ENCODE measurements at regions not wholly inside any gene's neighbourhood (a gene's known extent, or its start where the extent isn't known, plus 50 kb on each side); places are given as distances from the start of the nearest gene placed in this dataset.

DNA sequence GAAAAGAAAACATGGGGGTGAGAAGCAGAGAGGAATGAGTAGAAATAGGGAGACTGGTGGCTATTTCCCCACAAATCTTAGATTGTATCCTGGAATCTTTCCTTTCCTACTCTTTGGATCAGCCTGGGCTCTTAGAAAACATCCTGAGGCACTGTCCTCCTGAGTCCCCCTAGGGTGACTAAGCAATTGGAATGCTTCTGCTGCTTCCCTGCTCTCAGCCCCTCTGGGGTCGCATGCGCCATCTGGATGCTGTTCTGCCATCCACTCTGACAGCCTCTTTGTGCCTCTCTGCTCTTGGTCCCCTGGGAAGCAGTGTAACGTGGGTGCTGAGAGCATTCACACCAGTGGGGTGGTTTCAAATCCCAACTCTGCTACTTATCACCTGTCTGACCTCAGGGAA lies 443.0 kb downstream of the SIPA1L2 start (continued):
- TF ChIP-seq, protein P1, sequence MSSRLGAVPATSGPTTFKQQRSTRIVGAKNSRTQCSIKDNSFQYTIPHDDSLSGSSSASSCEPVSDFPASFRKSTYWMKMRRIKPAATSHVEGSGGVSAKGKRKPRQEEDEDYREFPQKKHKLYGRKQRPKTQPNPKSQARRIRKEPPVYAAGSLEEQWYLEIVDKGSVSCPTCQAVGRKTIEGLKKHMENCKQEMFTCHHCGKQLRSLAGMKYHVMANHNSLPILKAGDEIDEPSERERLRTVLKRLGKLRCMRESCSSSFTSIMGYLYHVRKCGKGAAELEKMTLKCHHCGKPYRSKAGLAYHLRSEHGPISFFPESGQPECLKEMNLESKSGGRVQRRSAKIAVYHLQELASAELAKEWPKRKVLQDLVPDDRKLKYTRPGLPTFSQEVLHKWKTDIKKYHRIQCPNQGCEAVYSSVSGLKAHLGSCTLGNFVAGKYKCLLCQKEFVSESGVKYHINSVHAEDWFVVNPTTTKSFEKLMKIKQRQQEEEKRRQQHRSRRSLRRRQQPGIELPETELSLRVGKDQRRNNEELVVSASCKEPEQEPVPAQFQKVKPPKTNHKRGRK (tag; IDR thresholded peaks at IDR 0.05) = no peak
- TF ChIP-seq ESRRB (CRISPR knock-in tag; IDR thresholded peaks at IDR 0.05; ENCODE audit: borderline replicate concordance) (no peak), BDP1 (IDR thresholded peaks at IDR 0.05; ENCODE audit: insufficient read depth, insufficient read length) (no peak)

DNA sequence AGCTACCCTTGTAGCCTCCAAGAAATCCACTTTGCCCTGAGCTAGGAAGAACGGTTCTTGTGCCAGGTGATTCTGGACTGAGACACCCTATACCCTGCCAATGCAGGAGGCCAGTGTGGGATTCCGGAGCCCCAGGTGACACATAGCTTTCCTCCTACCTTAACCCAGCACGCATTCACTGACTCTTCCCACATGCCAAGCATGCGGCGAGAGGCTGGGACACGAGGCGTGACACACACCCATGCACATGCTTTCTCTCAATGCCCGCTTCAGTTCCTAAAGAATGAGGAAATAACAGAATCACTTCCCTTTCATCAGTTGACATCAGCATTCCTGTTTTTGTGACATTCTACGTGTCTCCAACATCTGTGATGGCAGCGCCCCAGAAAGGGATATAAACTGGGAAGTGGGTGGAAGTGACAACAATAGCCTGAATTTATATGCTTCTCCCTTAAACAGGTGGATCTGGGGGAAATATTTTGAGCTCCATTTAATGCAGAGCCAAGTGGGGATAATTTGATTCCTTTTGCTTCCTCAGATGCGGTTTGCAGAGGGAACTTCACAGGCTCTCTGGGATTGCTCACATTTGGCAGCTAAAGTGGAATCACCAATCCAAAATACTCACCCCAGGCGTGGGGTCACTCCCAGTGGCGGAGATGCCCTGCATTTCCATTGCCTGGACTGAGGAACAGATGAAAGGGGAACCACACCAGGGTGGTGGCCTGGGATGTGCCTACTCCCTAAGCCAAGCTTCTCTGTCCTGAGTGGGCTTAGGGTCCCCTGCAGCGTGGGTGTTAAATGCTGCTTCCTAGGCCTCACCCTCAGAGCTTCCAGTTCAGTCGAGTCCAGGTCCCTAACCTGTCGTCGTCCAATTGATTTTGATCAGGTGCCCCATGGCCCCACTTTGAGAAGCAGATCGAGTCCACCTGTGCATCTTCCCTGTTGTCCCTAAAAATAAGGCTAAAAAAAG lies 445.1 kb downstream of the SIPA1L2 start:
- no peak for DNase-seq (ENCODE audit: extremely low read depth in 1 of 4, low spot score in 3 of 4)
- ChIA-PET CTCF (ENCODE audit: low intra/inter-chr PET ratio) (no interaction called here), POLR2A (no interaction called here)
- ATAC-seq = no peak
- Histone ChIP-seq H3K79me2 (ENCODE audit: control insufficient read depth, insufficient read depth, low read length) (no peaks in the 10 kb centered on the region), H3K9me3 (replicated peaks; ENCODE audit: control insufficient read depth, insufficient read depth, low read depth, low read length) (no peaks in the 10 kb centered on the region), H3K27ac (ENCODE audit: extremely low read depth, low read depth, low read length) (no peak overlapping the region), H3K4me1 (replicated peaks in 1 of 2; ENCODE audit: control insufficient read depth in 2 of 2, insufficient read depth in 2 of 2, low read length in 2 of 2) (no peaks in the 10 kb centered on the region), H3K27me3 (ENCODE audit: control insufficient read depth in 2 of 2, insufficient read depth in 2 of 2, low read length in 2 of 2) (no peaks in the 10 kb centered on the region), H2AFZ (ENCODE audit: low read depth, low read length) (no peak overlapping the region), H3K4me3 (no peak overlapping the region), H4K20me1 (replicated peaks; ENCODE audit: control insufficient read depth, insufficient read depth, low read length) (no peaks in the 10 kb centered on the region), H3K4me2 (ENCODE audit: insufficient read depth, low read length) (no peak overlapping the region), H3K9me1 (ENCODE audit: control insufficient read depth, insufficient read depth, low read length) (no peaks in the 10 kb centered on the region), H3K36me3 (ENCODE audit: control insufficient read depth, insufficient read depth, low read length) (no peaks in the 10 kb centered on the region), H3K9ac (ENCODE audit: insufficient read depth in 1 of 2, low read depth in 2 of 2, low read length in 2 of 2) (no peak overlapping the region)
- intact Hi-C loops (cut with micrococcal nuclease) = no loop called here
- no TSS peak for BruUV-seq (replicated peaks)
- no peak for FAIRE-seq
- in situ Hi-C loops (cut with MboI) = no loop called here
- under 1% methylated on average over 18 of the region's 18 CpGs for WGBS (ENCODE audit: insufficient coverage, low coverage, missing lambda C conversion rate)
- no peak for TF ChIP-seq LEF1 (IDR thresholded peaks at IDR 0.05)
- TF ChIP-seq, protein P2, sequence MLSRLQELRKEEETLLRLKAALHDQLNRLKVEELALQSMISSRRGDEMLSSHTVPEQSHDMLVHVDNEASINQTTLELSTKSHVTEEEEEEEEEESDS (CRISPR knock-in tag; IDR thresholded peaks at IDR 0.05) = no peak
- TF ChIP-seq, protein P3, sequence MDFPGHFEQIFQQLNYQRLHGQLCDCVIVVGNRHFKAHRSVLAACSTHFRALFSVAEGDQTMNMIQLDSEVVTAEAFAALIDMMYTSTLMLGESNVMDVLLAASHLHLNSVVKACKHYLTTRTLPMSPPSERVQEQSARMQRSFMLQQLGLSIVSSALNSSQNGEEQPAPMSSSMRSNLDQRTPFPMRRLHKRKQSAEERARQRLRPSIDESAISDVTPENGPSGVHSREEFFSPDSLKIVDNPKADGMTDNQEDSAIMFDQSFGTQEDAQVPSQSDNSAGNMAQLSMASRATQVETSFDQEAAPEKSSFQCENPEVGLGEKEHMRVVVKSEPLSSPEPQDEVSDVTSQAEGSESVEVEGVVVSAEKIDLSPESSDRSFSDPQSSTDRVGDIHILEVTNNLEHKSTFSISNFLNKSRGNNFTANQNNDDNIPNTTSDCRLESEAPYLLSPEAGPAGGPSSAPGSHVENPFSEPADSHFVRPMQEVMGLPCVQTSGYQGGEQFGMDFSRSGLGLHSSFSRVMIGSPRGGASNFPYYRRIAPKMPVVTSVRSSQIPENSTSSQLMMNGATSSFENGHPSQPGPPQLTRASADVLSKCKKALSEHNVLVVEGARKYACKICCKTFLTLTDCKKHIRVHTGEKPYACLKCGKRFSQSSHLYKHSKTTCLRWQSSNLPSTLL (IDR thresholded peaks at IDR 0.05) = no peak
- TF ChIP-seq ZNF146 (CRISPR knock-in tag; IDR thresholded peaks at IDR 0.05; ENCODE audit: unreplicated experiment) = no peak
- no peak for TF ChIP-seq FIP1L1 (IDR thresholded peaks at IDR 0.05; ENCODE audit: low read depth, low read length, poor library complexity, severe bottlenecking)
- no peak for TF ChIP-seq ZFP1 (CRISPR knock-in tag; IDR thresholded peaks at IDR 0.05)
- TF ChIP-seq TSC22D4 (tag; IDR thresholded peaks at IDR 0.05) = no peak
- TF ChIP-seq YBX1 (IDR thresholded peaks at IDR 0.05) = no peak
- TF ChIP-seq ZNF253 (CRISPR knock-in tag; conservative IDR thresholded peaks at IDR 0.05) = no peak
- no peak for TF ChIP-seq HNRNPK (IDR thresholded peaks at IDR 0.05; ENCODE audit: low read depth, low read length, poor library complexity, severe bottlenecking)
- TF ChIP-seq, protein P4, sequence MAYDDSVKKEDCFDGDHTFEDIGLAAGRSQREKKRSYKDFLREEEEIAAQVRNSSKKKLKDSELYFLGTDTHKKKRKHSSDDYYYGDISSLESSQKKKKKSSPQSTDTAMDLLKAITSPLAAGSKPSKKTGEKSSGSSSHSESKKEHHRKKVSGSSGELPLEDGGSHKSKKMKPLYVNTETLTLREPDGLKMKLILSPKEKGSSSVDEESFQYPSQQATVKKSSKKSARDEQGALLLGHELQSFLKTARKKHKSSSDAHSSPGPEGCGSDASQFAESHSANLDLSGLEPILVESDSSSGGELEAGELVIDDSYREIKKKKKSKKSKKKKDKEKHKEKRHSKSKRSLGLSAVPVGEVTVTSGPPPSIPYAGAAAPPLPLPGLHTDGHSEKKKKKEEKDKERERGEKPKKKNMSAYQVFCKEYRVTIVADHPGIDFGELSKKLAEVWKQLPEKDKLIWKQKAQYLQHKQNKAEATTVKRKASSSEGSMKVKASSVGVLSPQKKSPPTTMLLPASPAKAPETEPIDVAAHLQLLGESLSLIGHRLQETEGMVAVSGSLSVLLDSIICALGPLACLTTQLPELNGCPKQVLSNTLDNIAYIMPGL (CRISPR knock-in tag; IDR thresholded peaks at IDR 0.05) = no peak

Measured in K562 (cell line).